ENCODE measurements at regions not wholly inside any gene's neighbourhood (a gene's known extent, or its start where the extent isn't known, plus 50 kb on each side); places are given as distances from the start of the nearest gene placed in this dataset.
"Not testable (repeated sequence)": the region's sequence is repeated elsewhere in the genome, so short reads cannot be mapped to it uniquely, and the experiment has no call there.

DNA sequence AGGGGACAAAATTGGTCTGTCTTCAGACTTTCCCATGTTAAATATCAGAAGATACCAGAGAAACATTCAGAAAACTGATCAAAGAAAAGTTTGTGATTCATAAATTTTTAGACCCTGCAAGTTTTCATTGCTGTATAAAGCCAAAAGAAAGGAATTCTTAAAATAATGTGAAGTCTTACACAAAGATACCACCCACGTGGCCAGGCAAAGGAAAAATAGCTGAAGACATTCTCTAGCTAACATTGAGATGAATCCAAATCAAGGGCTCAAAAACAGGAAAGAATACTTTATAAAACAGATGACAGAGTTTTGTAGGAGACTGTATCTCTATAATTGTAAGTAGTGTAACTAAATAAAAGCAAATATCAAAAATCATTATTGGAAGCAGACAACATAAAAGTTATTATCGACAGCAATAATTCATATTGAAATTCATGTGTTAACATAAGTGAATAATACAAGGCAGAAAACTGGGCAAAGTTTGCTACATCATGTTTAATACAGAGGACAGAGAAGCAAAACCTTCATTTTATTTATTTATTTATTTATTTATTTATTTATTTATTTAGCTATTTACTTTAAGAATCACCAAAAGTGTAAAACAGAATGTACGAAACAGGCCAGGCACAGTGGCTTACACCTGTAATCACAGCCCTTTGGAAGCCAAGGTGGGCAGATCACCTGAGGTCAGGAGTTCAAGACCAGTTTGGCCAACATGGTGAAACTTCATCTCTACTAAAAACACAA lies 204.6 kb upstream of the SLIT2 start:
- DNase-seq = no peak

DNA sequence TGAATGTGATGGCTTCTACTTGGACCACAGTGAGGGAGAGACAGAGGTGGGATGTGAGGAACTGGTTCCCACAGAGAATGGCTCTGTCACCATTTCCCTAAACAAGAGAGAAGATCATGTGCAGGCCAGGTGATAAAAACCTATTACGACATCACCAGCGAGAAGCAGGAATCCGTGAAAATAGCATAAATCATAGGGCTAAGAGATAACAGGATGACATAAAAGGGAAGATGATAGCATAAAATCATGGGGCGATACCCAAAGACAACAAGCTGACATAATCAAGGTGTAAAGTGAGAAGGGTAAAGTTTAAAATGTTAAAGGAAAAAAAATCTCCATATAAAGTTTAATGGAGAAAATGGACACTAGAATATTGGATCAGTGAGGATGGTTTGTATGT lies 205.5 kb upstream of the SLIT2 start:
- no peak for DNase-seq

DNA sequence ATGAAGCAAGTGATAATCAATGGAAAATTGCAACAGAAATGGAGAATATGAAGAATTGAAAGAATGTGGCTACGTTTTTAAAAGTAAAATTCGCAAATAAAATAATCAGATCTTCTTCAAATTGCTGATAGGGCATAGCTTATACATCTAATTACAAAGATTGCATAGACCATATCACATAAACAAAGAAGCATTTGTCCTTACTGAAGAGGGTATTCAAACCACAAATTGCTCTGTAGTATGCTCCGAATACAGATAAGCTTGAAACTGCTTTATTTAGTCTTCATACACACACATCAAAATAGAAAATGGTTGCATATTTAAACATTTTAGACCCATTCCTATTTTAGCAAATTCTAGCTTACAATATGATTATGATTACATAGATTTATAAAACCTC lies 206.7 kb upstream of the SLIT2 start:
- DNase-seq = no peak

DNA sequence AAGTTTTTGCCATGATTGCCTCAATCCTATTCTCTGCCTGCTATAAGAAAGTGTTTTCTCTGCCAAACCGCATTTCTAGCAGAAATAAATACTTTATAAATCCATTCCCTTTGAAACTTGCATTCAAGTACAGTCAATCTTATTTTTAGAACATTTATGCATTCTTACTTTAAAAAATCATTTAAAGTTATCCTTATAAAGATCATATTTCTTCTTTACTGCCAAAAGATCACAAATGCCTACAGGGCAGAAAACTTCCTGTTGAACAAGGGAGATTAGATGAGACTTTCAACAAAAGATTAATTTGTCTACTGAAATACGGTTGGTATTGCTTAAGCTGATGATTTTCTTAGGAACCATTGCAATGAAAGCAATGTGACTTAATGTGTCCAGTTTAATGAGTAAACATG lies 207.2 kb upstream of the SLIT2 start:
- no peak for DNase-seq

DNA sequence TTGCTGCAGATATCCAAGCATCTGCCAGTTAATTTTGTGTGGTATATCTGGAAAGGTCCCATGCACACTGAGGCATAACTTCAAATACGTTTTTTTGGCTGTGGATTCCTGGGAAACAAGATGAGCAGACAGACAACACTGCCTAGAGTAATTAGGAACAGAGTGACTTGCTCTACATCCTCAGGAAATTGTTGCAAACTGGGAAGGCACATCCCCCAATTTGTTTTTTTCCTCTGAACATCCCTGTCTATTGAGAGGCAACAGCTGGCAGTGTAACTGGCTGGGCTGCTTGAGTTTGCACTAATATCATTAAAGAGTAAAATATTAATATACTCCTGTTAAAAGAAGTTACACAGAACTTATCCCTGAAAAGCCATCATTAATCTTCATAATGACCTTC lies 207.7 kb upstream of the SLIT2 start:
- DNase-seq = no peak

DNA sequence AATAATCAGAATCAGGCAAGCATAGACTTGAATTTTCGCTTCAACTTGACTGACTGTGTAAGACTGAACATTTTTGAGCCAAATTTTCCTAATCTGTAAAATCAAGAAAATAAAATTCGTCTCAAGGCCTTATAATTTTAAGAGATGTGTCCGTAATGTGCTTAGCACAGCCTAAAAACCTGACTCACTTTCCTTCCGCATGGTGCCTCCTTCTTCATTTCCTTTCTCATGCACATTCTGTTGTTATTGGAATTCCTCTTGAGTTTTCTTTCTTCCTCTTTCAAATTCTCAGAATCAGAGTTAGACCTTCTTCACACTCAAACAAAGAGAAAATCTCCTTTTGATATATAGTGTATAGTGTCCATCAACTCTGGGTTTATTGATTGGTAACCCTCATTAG lies 208.9 kb upstream of the SLIT2 start:
- no peak for DNase-seq

DNA sequence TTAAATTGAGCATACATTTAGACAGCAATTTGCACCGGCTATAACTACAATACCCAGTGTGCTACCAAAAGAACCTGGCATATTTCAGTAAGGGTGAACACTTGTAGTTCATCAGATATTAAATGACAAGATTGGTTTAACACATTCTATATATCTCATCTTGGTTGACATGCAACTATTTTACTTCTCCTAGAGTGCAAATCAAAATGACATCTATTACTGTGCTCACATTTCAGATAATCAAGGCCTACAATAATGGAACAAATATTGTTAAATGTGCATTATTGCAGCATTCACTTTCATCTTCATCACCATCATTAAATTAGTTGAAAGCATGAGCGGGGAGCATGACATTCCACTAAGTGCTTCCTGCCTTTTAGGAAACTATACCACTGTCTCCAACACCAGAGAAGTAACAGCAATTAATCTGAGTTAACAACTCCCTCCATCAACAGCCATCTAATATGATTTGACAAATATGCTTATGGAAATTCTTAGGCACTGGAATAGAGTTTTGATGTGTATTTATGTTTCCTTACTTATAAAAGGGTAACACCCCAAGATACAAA lies 209.8 kb upstream of the SLIT2 start:
- no peak for DNase-seq

DNA sequence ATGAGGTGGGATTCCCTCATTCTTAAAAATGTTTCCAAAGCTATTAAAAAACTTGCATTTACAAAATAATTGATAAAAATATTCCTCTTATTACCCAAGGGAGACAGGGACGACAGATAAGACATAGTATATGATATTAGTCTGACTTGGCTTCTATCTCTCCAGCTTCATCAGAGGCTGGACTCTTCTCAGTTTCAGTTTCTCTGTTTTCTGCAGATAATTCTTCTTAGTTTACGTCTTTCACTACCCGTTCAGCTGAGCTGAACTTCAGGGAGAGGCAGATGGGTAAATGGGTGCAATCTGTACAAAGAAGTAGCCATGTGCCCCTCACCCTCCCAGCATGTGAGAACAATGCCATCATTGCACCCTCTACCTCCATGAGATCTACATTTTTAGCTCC lies 214.0 kb upstream of the SLIT2 start:
- DNase-seq = no peak

DNA sequence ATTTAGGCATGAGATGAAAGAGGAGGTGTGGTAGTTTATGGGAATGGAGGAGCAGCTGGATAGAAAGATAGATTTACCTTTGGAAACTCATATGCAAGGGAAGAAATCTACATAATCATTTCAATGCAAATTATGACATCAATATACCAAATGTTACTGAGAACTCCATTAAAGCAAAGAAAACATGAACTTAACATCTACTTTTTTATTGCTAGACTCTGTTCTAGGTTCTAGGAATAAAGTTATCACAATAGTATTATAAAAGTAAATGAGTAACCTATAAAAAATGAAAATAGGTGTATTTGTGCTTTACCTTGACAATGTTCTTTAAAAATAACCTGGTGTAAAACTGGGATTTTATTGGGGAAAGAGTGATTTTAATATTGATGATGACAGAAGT lies 221.6 kb upstream of the SLIT2 start:
- DNase-seq = no peak

DNA sequence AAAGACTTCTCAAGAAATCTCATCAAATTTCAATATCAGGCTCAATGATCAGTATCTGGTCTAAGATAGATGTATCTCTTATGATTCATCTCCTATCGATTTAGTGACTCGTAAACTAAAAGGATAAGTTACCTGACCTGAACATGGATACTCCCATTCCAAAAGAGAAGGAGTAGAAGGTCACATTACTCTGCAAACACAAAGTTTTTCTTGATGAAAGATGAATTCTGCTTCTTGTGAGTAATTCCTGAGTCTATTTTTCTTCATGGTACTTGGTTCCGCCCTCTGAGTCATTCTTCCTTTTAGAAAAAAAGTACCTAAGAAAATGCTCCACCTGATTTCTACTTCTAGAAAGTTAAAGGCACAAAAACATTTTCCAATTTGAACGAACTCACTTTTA lies 223.1 kb upstream of the SLIT2 start:
- DNase-seq = no peak

DNA sequence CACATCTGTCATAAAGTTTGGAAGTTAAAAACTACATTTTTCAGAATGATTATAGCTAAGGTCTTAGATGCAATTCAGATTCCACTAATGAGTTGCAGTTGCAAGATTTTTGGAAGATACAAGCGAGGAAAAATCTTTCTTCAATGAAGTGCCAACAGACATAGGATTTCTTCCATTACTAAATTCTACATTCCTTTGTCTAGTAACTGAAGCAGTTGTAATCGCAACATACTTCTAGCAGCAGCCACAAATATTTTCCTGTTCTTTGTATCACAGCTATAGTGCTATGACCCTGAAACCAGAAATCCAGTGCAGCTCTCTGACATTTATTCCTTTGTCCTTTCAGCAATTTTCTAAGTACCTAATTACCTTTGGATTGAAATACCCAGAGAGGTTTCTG lies 225.2 kb upstream of the SLIT2 start:
- no peak for DNase-seq

DNA sequence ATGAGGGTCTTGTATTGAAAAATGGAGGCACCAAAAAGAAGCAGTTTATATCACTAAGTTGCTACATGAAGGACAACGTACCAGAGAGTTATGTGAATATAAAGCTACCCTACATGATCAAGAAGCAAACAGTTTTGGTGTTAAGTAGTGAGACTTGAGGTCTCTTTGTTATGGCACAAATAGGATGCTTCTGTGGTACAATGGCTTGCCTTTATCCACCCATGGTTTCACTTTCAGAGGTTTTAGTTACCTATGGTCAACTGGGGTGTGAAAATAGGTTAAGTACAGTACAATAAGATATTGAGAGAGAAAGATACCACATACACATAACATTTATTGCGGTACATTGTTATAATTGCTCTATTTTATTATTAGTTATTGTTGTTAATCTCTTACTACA lies 229.2 kb upstream of the SLIT2 start:
- DNase-seq = no peak

DNA sequence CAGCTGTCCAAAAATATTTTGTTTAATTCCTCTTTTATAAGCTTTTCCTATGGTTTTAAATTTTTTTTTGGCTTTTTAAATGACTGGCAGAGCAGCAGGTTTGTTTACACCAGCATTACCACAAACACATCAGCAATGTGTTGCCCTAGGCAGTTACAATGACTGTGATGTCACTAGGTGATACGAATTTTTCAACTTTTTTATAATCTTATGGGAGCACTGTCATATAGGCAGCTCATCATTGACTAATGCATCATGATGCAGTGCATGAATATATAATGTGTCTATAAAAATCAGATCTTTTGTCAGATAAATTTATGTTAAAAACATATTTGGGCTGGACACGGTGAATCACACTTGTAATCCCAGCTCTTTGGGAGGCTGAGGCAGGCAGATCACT lies 231.6 kb upstream of the SLIT2 start:
- DNase-seq = no peak

DNA sequence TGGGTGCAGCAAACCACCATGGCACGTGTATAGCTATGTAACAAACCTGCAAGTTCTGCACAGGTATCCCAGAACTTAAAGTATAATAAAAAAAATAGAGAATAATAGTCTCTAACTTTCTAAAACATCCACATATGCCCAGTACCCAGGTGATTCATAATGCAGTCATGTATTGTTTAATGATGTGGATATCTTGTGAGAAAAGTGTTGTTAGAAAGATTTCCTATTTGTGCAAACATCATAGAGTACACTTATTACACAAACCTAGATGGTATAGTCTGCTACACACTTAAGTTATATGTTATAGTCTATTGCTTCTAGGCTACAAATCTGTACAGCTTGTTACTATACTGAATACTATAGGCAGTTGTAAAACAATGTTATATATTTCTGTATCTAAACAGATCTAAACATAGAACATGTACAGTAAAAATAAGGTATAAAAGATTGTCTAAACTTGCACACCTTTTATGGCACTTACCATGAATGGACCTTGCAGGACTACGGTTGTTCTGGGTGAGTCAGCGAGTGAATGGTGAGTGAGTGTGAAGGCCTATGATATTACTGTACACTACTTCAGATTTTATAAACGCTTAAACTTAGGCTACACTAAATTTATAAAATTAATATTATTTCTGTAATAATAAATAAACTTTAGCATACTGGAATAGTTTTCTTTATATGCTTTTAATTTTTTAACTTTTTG lies 232.2 kb upstream of the SLIT2 start:
- DNase-seq = no peak

DNA sequence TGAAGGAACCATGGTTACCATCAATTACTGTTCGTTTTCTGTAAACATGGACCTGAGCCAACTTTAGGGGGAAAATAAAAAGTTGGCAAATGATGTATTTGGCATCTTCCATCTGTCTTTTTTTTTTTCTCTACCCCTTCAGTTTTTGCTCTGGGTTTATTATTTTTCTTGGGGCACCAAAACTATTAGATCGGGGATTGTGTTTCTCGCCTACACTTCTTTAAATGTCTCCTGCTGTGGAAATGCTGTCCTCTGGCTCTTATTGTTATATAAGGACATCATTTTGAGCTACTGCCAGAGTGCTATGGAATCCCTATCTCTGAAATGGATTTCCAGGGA lies 234.0 kb upstream of the SLIT2 start:
- DNase-seq = no peak

DNA sequence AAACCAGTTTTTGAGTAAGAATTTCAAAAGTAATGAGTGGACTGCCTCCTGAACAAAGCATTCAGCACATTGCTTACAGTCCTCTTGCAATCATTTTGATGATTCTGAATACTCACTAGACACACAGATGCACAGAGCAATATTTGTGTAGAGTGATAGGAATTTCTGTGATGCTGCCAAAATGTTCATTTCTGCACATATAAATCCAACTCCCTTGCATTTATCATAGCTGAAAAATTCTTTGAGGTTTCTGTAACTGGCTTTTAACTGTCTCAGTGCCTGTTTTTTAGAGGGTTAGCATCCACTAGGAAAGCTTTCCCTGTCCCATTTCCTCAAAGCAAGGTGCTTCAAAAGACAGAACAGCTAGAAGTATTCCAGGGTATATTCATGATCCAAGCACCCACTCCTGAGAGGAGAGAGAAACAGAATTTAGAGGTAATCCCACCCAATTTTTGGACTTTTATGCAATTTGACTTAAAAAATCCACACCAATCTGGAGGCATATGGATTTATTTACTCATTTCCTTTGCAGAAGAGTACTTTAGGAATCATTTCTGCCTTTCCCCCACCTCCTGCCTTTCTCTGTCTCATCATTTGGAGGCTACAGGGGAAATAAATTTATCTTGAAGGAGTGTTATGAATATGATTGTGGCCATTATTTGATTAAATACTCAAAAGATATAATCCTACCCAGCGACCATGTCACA lies 234.5 kb upstream of the SLIT2 start:
- no peak for DNase-seq

DNA sequence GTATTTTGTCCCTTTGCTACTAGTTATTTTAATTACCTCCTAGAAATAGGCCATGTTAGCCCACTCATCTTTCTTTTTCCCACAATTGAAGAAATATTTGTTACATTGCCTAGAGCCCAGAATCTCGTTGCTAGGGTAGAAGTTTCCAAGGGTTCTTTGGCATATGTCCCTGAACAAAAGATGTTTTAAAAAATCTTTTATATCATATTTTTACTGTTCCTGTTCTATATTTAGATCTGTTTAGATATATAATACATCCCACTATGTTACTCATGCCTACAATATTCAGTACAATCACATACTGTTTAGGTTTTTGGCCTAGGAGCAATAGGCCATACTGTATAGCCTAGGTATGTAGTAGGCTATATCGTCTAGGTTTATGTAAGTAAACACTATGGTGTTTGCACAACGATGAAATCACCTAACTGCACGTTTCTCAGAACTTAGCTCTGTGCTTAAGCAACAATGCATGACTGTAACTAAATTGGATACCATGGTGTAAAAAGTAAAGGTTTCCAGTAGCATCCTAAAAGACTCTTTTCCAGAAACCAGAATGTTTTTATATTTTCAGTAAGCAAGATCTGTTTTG lies 236.0 kb upstream of the SLIT2 start:
- DNase-seq = no peak

DNA sequence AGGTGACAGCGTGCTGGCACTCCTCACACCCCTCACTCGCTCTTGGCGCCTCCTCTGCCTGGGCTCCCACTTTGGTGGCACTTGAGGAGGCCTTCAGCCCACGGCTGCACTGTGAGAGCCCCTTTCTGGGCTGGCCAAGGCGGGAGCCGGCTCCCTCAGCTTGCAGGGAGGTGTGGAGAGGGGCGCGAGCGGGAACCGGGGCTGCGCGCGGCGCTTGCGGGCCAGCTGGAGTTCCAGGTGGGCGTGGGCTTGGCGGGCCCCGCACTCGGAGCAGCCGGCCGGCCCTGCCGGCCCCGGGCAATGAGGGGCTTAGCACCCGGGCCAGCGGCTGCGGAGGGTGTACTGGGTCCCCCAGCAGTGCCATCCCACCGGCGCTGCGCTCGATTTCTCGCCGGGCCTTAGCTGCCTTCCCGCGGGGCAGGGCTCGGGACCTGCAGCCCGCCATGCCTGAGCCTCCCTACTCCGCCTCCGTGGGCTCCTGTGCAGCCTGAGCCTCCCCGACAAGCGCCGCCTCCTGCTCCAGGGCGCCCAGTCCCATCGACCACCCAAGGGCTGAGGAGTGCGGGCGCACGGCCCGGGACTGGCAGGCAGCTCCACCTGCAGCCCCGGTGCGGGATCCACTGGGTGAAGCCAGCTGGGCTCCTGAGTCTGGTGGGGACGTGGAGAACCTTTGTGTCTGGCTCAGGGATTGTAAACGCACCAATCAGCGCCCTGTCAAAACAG lies 247.7 kb upstream of the SLIT2 start:
- DNase-seq = not testable (repeated sequence)

DNA sequence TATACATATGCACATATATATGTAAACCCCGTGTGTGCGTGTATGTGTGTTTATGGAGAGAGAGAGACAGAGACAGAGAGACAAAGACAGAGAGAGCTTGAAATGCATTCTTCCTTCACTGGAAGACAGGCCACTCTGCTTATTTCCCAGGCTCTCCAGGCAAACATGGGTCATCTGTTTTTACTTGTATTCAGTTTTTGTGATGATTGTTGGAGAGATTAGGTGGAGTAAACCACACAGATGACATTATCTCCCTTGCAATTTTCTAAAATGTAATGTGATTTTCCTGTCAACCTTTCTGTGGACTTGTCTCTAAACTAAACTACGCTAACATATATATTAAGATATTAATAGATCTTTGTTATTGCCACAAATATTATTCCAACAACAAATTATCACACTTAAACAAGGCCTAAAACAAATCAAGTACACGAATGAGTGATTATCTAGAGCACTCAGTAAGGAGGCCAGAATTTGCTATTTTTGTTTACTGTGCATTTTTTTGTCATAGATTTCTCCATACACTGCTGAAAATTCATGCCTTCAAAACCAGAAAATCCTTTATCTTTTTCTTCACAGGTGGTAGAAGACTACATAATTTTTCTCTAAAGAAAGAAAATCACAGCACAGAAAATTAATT lies 251.8 kb upstream of the SLIT2 start:
- no peak for DNase-seq

DNA sequence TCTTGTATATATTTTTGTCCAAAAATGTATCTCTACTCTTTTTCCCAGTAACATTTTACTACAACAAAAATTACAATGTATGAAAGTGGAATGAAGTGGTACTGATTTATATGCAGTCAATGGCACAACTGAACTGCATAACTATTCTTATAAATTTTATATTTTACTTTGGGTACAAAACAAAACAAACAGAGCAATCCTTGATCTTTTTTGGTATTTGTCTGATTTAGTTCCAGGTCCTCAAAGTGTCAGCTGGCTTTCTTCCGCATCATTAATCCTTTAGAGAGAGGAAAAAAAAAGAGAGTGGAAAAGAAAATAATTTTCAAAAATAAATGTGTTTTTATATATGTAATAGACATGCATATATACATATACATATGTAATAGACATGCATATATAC lies 252.4 kb upstream of the SLIT2 start:
- no peak for DNase-seq

DNA sequence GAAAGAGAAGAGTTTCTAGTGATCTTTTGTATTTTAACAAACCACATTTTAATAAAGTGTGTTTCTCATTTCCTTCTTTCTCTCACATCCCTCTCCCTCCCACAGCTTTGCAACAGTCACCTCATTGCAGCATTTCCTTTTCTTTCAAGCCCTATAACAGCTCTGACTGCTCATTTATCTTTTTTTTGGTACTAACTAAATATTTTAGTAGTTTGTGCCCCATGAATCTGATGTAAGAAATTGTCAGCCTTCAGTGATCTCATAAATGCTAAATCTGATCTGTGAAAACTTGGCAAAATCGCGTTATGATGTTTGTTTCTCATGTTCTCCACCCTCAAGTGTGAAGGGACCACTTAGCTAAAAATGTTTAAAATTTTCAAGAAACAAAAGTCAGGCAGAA lies 258.5 kb upstream of the SLIT2 start:
- DNase-seq = peak; percentile 31

DNA sequence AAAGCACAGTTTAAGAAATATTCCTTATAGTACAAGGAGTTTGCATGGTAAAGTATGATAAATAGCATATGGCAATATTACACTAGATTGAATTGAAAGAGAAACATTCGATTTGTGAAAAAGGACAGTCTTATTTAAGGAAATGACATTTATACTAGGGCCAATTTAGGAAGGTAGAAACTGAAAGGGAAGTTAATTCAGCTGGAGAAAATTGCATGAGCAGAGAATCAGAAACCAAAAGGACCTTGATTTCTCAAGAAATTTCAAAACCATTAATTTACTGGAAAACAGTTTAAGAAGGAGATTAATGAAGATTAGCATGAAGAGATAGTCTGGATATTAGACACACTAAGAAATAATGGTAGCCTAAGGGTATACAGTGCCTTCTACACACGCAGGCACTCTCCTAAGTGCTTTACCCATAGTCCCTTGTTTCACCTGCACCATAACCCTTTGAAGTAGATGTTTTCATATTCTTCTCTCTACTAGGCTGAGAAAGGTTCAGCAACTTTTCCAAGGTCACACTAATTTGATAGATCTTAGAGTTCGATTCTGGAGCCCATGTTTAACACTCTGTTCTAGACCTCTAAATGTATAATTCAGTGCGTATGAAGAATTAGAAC lies 259.1 kb upstream of the SLIT2 start:
- peak; percentile 64 for DNase-seq
